Gastroesophageal sphincter (tissue), 3 donors: ENCODE measurements at regions not wholly inside any gene's neighbourhood (a gene's known extent, or its start where the extent isn't known, plus 50 kb on each side); places are given as distances from the start of the nearest gene placed in this dataset.

Experiments used
- EP300 ChIP-seq: sonication (generic); formaldehyde crosslinking; IDR thresholded peaks from one replicate; pipeline ENCODE4 v1.6.1; 2017; ENCODE audit warnings: antibody characterized with exemption, mild to moderate bottlenecking
- TF ChIP-seq, protein P1 (sequence below), 4 experiments: fragments of 200-600 bp in 2 of 4; fragments of 450-650 bp in 2 of 4; sonication (generic) in 1 of 4; IDR thresholded peaks; one replicate each; pipeline ENCODE4 v1.5.1; 2017 to 2019; ENCODE audit warnings: antibody characterized with exemption in 4 of 4, mild to moderate bottlenecking in 2 of 4, moderate library complexity in 2 of 4

DNA sequence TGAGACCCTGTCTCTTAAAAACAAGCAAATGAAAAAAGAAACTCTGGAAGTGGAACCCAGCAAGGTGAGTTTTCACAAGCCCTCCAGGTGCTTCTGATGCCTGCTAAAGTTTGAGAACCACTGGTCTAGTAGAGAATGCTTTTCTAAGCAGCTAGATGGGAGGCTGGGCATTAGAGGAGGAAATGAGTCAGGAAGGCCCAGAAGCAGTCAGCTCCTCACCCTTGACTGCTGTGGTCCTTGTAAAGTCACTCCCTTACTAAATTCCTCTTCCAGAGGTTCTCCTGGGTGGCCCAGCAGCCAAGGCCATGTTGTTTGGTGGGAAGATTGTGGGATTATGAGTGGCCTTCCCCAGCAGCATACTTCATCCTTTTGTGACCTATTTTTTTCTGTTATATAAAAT lies 52.0 kb upstream of the FYN start:
- TF ChIP-seq, protein P1, sequence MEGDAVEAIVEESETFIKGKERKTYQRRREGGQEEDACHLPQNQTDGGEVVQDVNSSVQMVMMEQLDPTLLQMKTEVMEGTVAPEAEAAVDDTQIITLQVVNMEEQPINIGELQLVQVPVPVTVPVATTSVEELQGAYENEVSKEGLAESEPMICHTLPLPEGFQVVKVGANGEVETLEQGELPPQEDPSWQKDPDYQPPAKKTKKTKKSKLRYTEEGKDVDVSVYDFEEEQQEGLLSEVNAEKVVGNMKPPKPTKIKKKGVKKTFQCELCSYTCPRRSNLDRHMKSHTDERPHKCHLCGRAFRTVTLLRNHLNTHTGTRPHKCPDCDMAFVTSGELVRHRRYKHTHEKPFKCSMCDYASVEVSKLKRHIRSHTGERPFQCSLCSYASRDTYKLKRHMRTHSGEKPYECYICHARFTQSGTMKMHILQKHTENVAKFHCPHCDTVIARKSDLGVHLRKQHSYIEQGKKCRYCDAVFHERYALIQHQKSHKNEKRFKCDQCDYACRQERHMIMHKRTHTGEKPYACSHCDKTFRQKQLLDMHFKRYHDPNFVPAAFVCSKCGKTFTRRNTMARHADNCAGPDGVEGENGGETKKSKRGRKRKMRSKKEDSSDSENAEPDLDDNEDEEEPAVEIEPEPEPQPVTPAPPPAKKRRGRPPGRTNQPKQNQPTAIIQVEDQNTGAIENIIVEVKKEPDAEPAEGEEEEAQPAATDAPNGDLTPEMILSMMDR (IDR thresholded peaks at IDR 0.05), result no peak
- no peak for TF ChIP-seq EP300
